ENCODE measurements at regions not wholly inside any gene's neighbourhood (a gene's known extent, or its start where the extent isn't known, plus 50 kb on each side); places are given as distances from the start of the nearest gene placed in this dataset.

DNA sequence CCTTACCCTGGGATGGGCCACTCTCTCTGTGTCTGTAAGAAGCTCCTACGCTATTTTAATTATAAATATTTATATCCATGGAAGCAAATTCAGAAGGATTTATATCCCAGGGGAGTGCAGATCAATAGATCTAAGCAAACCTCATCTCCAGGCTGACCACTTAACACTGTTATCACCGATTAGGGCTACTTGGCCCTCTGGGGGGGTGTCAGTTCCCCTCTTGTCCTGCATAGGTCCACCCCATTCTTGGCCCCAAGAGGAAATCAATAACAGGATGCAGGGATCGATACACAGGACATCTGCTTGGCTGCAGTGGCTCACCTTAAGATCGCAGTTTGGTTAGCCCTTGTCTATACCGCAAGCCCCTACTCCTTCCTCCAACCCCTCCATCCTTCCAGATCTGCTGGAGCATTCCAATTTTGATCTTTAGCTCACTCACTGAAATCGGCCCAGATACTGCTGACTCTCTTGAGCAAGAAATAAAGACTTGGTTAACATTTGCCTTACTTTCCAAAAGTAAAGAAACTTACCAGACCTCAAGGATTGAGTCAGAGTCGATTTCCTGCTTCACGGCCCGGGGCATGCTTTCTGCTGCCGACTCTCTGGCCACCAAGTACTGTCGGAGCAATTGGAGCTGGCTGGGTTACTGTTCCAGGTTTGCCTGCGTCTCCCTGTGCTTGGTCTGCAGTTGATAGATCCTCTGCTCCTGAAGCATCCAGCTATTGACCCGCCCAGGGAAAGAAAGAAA, 112.3 kb upstream of the PMFBP1 start:
- TF ChIP-seq, protein P1, sequence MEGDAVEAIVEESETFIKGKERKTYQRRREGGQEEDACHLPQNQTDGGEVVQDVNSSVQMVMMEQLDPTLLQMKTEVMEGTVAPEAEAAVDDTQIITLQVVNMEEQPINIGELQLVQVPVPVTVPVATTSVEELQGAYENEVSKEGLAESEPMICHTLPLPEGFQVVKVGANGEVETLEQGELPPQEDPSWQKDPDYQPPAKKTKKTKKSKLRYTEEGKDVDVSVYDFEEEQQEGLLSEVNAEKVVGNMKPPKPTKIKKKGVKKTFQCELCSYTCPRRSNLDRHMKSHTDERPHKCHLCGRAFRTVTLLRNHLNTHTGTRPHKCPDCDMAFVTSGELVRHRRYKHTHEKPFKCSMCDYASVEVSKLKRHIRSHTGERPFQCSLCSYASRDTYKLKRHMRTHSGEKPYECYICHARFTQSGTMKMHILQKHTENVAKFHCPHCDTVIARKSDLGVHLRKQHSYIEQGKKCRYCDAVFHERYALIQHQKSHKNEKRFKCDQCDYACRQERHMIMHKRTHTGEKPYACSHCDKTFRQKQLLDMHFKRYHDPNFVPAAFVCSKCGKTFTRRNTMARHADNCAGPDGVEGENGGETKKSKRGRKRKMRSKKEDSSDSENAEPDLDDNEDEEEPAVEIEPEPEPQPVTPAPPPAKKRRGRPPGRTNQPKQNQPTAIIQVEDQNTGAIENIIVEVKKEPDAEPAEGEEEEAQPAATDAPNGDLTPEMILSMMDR (IDR thresholded peaks at IDR 0.05): no peak
- TF ChIP-seq EP300 (IDR thresholded peaks at IDR 0.05): no peak
